Hematopoietic multipotent progenitor cell (in vitro differentiated cells): ENCODE measurements at regions not wholly inside any gene's neighbourhood (a gene's known extent, or its start where the extent isn't known, plus 50 kb on each side); places are given as distances from the start of the nearest gene placed in this dataset.
"Not testable (repeated sequence)": the region's sequence is repeated elsewhere in the genome, so short reads cannot be mapped to it uniquely, and the experiment has no call there.

Experiments
- DNase-seq, 3 donors: peaks; one replicate each; pipeline ENCODE4 v3.0.0-alpha.2; 2011 to 2015; ENCODE audit warnings: low read depth in 2 of 3, low spot score in 2 of 3

- no peak for DNase-seq
Measured at GRCh38 chr20:22815206-22815551, 219.9 kb upstream of the SSTR4 start.

GRCh38 chr20:22815603-22816315, 219.4 kb upstream of the SSTR4 start:
- peak in 1 of 3 donors; percentile 18 for DNase-seq

- DNase-seq: no peak
Measured at GRCh38 chr20:22818636-22819035, 216.5 kb upstream of the SSTR4 start.

- DNase-seq: no peak
Measured at GRCh38 chr20:22819112-22819511, 216.0 kb upstream of the SSTR4 start.

- DNase-seq: no peak
Measured at GRCh38 chr20:22819784-22820183, 215.3 kb upstream of the SSTR4 start.

GRCh38 chr20:22821081-22821727, 213.9 kb upstream of the SSTR4 start:
- no peak for DNase-seq

- DNase-seq: peak in 1 of 3 donors; percentile 17
Measured at GRCh38 chr20:22821796-22822195, 213.3 kb upstream of the SSTR4 start.

GRCh38 chr20:22823119-22823518, 212.0 kb upstream of the SSTR4 start:
- DNase-seq: no peak

GRCh38 chr20:22824077-22824476, 211.0 kb upstream of the SSTR4 start:
- no peak for DNase-seq

GRCh38 chr20:22825076-22825475, 210.0 kb upstream of the SSTR4 start:
- no peak for DNase-seq

- DNase-seq: no peak
Measured at GRCh38 chr20:22825546-22825945, 209.6 kb upstream of the SSTR4 start.

GRCh38 chr20:22826306-22827230, 208.5 kb upstream of the SSTR4 start:
- no peak for DNase-seq

GRCh38 chr20:22827916-22828315, 207.2 kb upstream of the SSTR4 start:
- DNase-seq: no peak

GRCh38 chr20:22829356-22829755, 205.8 kb upstream of the SSTR4 start:
- no peak for DNase-seq

- DNase-seq: no peak
Measured at GRCh38 chr20:22830138-22830537, 205.0 kb upstream of the SSTR4 start.

- DNase-seq: not testable (repeated sequence)
Measured at GRCh38 chr20:22830715-22831114, 204.4 kb upstream of the SSTR4 start.

GRCh38 chr20:22833851-22834250, 201.3 kb upstream of the SSTR4 start:
- no peak for DNase-seq

- no peak for DNase-seq
Measured at GRCh38 chr20:22834651-22835256, 200.4 kb upstream of the SSTR4 start.

GRCh38 chr20:22836211-22836610, 198.9 kb upstream of the SSTR4 start:
- no peak for DNase-seq

GRCh38 chr20:22836877-22837276, 198.2 kb upstream of the SSTR4 start:
- DNase-seq: peak in 1 of 3 donors; percentile 51

GRCh38 chr20:22838001-22838400, 197.1 kb upstream of the SSTR4 start:
- no peak for DNase-seq
